ENCODE measurements at regions not wholly inside any gene's neighbourhood (a gene's known extent, or its start where the extent isn't known, plus 50 kb on each side); places are given as distances from the start of the nearest gene placed in this dataset.
"Not testable (repeated sequence)": the region's sequence is repeated elsewhere in the genome, so short reads cannot be mapped to it uniquely, and the experiment has no call there.

GRCh38 chr2:87418823-87419822, 328.8 kb upstream of the PLGLB2 start:
- H3K27ac ChIP-seq; H3K36me3 ChIP-seq; H3K4me1 ChIP-seq; H3K4me3 ChIP-seq; H3K27me3 ChIP-seq (replicated peaks in 1 of 7); H3K9me3 ChIP-seq; intact Hi-C loops (cut with DNase I; ENCODE audit: low total_unique reads): not testable (repeated sequence)
- 79 to 90% (median 82%) methylated on average over 3 to 6 of the region's 9 CpGs for WGBS, 5 donors
- peak; percentile 83 for DNase-seq

DNA sequence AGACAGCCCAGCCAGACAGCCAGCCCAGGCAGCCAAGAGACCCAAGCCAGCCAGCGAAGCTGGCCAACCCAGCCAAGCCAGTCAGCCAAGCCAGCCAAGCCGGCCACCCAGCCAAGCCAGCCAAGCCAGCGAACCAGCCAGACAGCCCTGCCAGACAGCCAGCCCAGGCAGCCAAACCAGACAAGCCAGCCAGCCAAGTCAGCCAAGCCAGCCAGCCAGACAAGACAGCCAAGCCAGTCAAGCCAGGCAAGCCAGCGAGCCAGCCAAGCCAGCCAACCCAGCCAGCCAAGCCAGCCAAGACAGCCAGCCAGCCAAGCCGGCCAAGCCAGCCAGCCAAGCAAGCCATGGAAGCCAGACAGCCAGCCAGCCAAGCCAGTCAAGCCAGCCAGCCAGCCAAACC, 327.9 kb upstream of the PLGLB2 start:
- DNase-seq; H3K9me3 ChIP-seq; H3K4me3 ChIP-seq; intact Hi-C loops (cut with DNase I; ENCODE audit: low total_unique reads); H3K27ac ChIP-seq; H3K4me1 ChIP-seq; H3K27me3 ChIP-seq (replicated peaks in 1 of 7); H3K36me3 ChIP-seq: not testable (repeated sequence)
- WGBS, 5 donors, result 60 to 88% (median 83%) methylated on average over 1 to 2 of the region's 5 CpGs; no CpG with 5 or more reads in 2 of the 5 donors

DNA sequence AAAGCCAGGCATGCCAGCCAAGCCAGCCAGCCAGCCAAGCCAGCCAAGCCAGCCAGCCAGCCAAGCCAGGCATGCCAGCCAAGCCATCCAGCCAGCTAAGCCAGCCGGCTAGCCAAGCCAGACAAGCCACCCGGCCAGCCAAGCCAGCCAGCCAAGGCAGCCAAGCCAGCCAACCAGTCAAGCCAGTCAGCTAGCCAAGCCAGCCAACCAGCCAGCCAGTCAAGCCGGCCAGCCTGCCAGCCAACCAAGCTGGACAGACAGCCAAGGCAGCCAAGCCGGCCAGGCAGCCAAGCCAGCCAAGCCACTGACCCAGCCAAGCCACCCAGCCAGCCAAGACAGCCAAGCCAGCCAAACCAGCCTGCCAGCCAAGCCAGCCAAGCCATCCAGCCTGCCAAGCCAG, 326.9 kb upstream of the PLGLB2 start:
- H3K4me3 ChIP-seq; H3K27ac ChIP-seq; H3K36me3 ChIP-seq; intact Hi-C loops (cut with DNase I; ENCODE audit: low total_unique reads); H3K4me1 ChIP-seq; H3K27me3 ChIP-seq (replicated peaks in 1 of 7); H3K9me3 ChIP-seq; DNase-seq: not testable (repeated sequence)
- 86 to 100% (median 95%) methylated on average over 4 of the region's 4 CpGs; no CpG with 5 or more reads in 1 of the 5 donors for WGBS, 5 donors

- H3K4me1 ChIP-seq; H3K27me3 ChIP-seq (replicated peaks in 1 of 7); H3K9me3 ChIP-seq; intact Hi-C loops (cut with DNase I; ENCODE audit: low total_unique reads); H3K36me3 ChIP-seq; H3K4me3 ChIP-seq; H3K27ac ChIP-seq: not testable (repeated sequence)
- 75 to 100% (median 87%) methylated on average over 2 to 6 of the region's 7 CpGs for whole genome bisulfite sequencing, 5 donors
- DNase-seq, result peak; percentile 81
These were observed 323.8 kb upstream of the PLGLB2 start for GRCh38 chr2:87423796-87424762.

GRCh38 chr2:87424763-87425154, 323.1 kb upstream of the PLGLB2 start:
- 86% methylated on average over 1 of the region's 1 CpG; no CpG with 5 or more reads in 4 of the 5 donors for WGBS, 5 donors
- peak; percentile 83 for DNase-seq
- H3K27me3 ChIP-seq (replicated peaks in 1 of 7); H3K4me3 ChIP-seq; H3K4me1 ChIP-seq; H3K36me3 ChIP-seq; H3K9me3 ChIP-seq; H3K27ac ChIP-seq; intact Hi-C loops (cut with DNase I; ENCODE audit: low total_unique reads): not testable (repeated sequence)

GRCh38 chr2:87425191-87425590, 322.7 kb upstream of the PLGLB2 start:
- H3K4me1 ChIP-seq; H3K4me3 ChIP-seq; DNase-seq; H3K9me3 ChIP-seq; H3K27ac ChIP-seq; H3K27me3 ChIP-seq (replicated peaks in 1 of 7); H3K36me3 ChIP-seq; intact Hi-C loops (cut with DNase I; ENCODE audit: low total_unique reads): not testable (repeated sequence)
- 73 to 96% (median 90%) methylated on average over 2 to 3 of the region's 3 CpGs; no CpG with 5 or more reads in 1 of the 5 donors for WGBS, 5 donors

GRCh38 chr2:87425717-87426116, 322.2 kb upstream of the PLGLB2 start:
- 88 to 100% (median 96%) methylated on average over 2 to 3 of the region's 3 CpGs; no CpG with 5 or more reads in 1 of the 5 donors for WGBS, 5 donors
- H3K27ac ChIP-seq; DNase-seq; intact Hi-C loops (cut with DNase I; ENCODE audit: low total_unique reads); H3K4me3 ChIP-seq; H3K36me3 ChIP-seq; H3K27me3 ChIP-seq (replicated peaks in 1 of 7); H3K4me1 ChIP-seq; H3K9me3 ChIP-seq: not testable (repeated sequence)

DNA sequence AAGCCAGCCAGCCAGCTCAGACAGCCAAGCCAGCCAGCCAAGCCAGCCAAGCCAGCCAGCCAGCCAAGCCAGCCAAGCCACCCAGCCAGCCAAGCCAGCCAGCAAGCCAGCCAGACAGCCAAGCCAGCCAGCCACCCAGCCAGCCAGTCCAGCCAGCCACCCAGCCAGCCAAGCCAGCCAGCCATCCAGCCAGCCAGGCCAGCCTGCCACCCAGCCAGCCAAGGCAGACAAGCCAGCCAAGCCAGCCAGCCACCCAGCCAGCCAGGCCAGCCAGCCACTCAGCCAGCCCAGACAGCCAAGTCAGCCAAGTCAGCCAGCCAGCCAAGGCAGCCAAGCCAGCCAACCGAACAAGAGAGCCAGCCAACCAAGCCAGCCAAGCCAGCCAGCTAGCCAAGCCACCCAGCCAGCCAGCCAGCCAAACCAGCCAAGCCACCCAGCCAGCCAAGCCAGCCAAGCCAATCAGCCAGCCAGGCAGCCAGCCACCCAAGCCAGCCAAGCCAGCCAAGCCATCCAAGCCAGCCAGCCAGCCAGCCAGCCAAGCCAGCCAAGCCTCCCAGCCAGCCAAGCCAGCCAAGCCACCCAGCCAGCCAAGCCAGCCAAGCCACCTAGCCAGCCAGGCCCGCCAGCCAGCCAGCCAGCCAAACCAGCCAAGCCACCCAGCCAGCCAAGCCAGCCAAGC, 319.3 kb upstream of the PLGLB2 start:
- DNase-seq, result peak; percentile 75
- WGBS, 5 donors, result 70 to 100% (median 87%) methylated on average over 1 to 2 of the region's 2 CpGs
- H3K36me3 ChIP-seq; H3K27me3 ChIP-seq (replicated peaks in 1 of 7); H3K4me1 ChIP-seq; H3K4me3 ChIP-seq; intact Hi-C loops (cut with DNase I; ENCODE audit: low total_unique reads); H3K27ac ChIP-seq; H3K9me3 ChIP-seq: not testable (repeated sequence)

DNA sequence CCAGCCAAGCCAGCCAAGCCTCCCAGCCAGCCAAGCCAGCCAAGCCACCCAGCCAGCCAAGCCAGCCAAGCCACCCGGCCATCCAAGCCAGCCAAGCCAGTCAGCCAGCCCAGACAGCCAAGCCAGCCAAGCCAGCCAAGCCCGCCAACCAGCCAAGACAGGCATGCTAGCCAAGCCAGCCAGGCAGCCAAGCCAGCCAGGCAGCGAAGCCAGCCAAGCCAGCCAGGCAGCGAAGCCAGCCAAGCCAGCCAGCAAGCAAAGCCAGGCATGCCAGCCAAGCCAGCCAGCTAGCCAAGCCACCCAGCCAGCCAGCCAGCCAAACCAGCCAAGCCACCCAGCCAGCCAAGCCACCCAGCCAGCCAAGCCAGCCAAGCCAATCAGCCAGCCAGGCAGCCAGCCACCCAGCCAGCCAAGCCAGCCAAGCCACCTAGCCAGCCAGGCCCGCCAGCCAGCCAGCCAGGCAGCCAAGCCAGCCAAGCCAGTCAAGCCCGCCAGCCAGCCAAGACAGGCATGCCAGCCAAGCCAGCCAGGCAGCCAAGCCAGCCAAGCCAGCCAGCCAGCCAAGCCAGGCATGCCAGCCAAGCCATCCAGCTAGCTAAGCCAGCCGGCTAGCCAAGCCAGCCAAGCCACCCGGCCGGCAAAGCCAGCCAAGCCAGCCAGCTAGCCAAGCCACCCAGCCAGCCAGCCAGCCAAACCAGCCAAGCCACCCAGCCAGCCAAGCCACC, 318.5 kb upstream of the PLGLB2 start:
- H3K4me3 ChIP-seq; intact Hi-C loops (cut with DNase I; ENCODE audit: low total_unique reads); H3K36me3 ChIP-seq; H3K27me3 ChIP-seq (replicated peaks in 1 of 7); H3K27ac ChIP-seq; DNase-seq; H3K9me3 ChIP-seq; H3K4me1 ChIP-seq: not testable (repeated sequence)
- WGBS, 5 donors, result 81 to 96% (median 92%) methylated on average over 3 to 9 of the region's 9 CpGs

GRCh38 chr2:87429931-87430275, 318.0 kb upstream of the PLGLB2 start:
- WGBS, 5 donors, result 82 to 96% (median 93%) methylated on average over 3 of the region's 4 CpGs; no CpG with 5 or more reads in 2 of the 5 donors
- H3K27me3 ChIP-seq (replicated peaks in 1 of 7); H3K4me1 ChIP-seq; intact Hi-C loops (cut with DNase I; ENCODE audit: low total_unique reads); H3K36me3 ChIP-seq; H3K4me3 ChIP-seq; DNase-seq; H3K9me3 ChIP-seq; H3K27ac ChIP-seq: not testable (repeated sequence)

Measured in spleen (tissue), 11 donors.